ENCODE measurements at regions not wholly inside any gene's neighbourhood (a gene's known extent, or its start where the extent isn't known, plus 50 kb on each side); places are given as distances from the start of the nearest gene placed in this dataset.
A peak's percentile ranks its signal among the peaks of the same experiment; 100 is the strongest.
"Not testable (repeated sequence)": the region's sequence is repeated elsewhere in the genome, so short reads cannot be mapped to it uniquely, and the experiment has no call there.

GRCh38 chr3:127072221-127072771, 89.4 kb downstream of the PLXNA1 start:
- DNase-seq: no peak

GRCh38 chr3:127072971-127073783, 90.3 kb downstream of the PLXNA1 start:
- DNase-seq: no peak

GRCh38 chr3:127073941-127074820, 91.3 kb downstream of the PLXNA1 start:
- no peak for DNase-seq

- DNase-seq: peak; percentile 8
These were observed 92.0 kb downstream of the PLXNA1 start for GRCh38 chr3:127074900-127075360.

- not testable (repeated sequence) for DNase-seq
These were observed 93.5 kb downstream of the PLXNA1 start for GRCh38 chr3:127076166-127076992.

- no peak for DNase-seq
These were observed 94.2 kb downstream of the PLXNA1 start for GRCh38 chr3:127077068-127077467.

DNA sequence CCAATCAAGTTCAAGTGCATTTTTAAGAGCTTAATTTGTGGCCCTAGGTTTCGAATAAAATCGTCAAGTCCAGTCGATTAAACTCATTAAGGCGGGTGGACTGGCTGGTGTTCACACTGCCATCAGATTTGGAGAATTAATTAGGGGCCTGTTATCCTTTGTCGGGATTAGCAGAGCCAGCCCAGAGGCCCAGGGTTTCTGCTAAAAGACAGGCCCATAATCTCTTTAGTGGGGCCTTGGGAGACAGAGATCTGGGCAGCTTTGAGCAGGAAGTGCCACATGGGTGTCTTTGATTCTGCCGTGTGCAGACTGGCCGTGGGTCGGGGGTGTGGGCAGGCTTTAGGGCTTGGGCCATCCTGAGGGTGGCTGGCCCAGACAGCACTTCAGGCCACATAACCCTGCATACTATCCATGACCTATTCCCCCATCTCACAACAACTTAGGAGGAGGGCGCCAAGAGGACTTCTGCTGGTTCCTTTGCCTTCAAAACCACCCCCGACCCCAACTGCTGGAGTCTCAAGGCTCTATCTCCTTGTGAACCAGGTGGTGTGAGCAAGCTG, 94.7 kb downstream of the PLXNA1 start:
- no peak for DNase-seq

DNA sequence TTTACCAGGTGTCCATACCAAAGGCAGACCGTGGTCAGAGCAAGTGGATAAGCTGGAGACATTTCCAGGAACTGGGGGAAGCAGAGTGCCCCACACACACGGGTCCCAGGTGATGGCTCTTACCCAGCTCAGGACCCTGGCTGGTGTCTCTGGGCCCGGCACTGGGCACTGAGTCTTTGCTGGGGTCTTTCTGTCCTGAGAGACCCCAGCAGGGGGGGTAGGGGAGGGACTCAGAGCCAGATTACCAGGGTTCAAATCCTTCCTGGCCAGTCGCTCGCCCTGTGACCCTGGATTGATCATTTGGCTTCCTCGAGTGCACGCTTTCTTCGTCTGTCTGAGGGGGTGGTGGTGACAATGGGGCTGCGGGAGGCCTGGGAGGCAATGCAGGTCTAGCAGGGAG, 95.7 kb downstream of the PLXNA1 start:
- no peak for DNase-seq

- DNase-seq: no peak
These were observed 96.3 kb downstream of the PLXNA1 start for GRCh38 chr3:127079211-127079610.

DNA sequence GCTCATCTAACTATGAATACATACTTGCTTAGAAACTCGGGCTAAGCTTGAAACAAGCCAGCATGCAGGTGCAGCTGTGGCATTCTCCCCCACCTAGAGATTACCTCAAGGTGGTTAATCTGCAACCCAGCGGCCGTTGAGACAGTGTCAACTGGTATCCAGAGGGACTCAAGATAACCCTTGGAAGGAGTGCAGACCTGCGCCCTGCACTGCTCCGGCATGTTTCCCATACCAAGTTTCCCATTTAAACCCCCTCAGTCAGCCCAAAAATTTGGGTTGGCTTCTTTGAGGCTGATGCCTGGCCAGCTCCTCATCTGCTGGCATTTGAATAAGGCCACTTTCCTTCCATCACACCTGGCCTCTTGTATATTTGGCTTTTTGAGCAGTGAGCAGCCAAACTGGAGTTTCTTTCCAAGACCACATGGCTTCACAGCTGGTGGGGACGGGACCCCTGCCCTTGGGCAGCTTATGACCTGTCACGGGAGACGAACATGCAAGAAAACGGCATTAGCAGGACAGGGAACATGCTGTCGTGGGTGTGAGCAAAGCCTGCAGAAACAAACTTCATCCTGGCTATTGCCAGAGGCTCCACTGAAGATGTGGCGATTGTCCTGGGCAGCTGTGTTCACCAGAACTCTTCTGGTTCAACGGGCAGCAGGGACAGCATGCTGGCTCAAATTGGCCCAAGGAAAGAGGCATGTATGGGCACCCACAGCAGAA, 98.2 kb downstream of the PLXNA1 start:
- DNase-seq: no peak

GRCh38 chr3:127082066-127082465, 99.2 kb downstream of the PLXNA1 start:
- DNase-seq: no peak

DNA sequence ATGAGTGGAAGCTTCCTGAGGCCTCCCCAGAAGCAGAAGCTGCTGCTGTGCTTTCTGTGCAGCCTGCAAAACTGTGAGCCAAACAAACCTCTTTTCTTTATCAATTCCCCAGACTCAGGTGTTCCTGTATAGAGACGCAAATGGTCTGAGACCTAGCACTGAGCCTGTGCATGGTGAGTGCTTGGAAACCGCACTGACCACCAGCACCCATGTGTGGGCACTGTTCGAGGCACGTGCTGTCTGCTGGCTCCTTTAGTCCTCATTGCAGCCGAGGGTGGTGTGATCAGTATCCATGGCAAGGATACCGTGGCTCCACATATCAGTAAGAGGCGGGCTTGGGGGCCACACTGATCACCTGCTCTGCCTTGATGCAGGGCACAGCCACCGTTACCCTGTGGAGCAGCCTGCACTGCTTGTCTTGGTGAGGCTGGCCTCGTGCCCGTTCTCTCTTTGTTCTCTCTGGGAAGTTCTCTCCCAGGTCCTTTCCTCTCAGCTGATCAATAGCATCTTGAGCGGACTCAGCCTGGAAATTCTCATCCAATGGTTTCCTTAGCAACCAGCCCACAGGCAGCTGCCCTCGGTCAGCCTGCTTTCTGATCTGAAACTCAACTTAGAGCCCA, 101.0 kb downstream of the PLXNA1 start:
- DNase-seq: no peak

GRCh38 chr3:127084401-127084990, 101.6 kb downstream of the PLXNA1 start:
- no peak for DNase-seq

DNA sequence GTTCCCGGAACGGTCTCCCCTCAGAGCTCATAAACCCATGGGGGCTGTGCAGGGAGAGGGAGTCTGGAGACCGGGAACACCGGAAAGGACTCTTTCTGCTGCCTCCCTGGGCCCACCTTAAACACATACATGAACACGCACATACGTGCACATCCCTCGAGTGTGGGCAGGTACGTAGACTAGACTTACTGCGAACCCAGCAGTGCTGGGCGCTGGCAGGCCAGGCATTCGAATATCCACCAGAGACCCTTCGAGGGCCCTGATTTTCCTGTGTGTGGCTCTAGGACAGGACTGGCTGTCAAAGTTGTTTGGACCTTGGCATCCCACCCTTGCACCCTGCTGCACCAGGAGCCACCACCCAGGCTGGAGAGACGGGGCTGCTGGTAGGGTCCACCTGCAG, 102.7 kb downstream of the PLXNA1 start:
- no peak for DNase-seq

DNA sequence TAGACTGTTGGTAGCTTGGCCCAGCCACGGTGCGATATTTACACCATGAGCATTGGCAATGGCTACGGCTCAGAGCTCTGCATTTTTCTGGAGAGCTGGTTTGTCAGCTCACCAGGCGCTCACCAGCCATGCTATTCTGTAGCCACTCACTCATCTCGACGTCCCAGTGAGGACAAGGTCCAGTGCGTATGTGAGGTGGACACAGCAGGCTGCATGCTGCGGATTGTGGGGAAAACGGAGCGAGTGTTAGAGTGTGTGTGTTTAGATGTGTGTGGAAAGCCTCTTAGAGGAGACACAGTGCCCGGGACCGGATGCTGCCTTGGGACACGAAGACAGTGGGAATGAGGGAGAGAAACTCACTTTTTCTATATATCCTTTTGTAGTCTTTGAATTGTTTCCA, 103.7 kb downstream of the PLXNA1 start:
- not testable (repeated sequence) for DNase-seq

DNA sequence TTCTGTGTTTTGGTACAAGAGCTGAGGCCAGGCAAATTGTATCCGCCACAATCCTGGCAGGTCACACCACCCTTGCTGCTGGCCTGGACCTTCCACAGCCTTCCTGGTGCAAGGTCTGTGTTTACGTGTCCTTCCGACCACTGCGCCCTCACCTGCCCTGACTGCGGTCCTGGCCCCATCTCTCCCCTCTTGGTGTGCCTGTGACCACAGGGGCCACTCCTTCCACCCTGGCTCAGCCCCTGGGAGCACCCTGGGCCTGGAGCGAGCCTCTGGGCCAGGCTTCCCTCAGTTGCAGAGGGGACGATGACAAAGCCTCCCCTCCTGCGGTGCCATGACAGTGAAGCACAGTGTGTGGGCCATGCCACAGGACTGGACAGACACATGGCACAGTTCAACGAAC, 104.5 kb downstream of the PLXNA1 start:
- DNase-seq: no peak

GRCh38 chr3:127088511-127089351, 104.2 kb upstream of the PRR23E start:
- DNase-seq: no peak

- no peak for DNase-seq
These were observed 103.3 kb upstream of the PRR23E start for GRCh38 chr3:127089486-127090145.

Data from activated CD4-positive, alpha-beta T cell treated with anti-CD3 and anti-CD28 coated beads, Interleukin-2, amount 50 U/mL, for 16 hours (primary cell).